Tibial nerve (tissue), 4 donors: ENCODE measurements at regions not wholly inside any gene's neighbourhood (a gene's known extent, or its start where the extent isn't known, plus 50 kb on each side); places are given as distances from the start of the nearest gene placed in this dataset.

Experiments
- DNase-seq, 2 donors: peaks; one replicate each; pipeline ENCODE4 v3.0.0-alpha.2; 2019; ENCODE audit warnings: low spot score in 2 of 2
- H3K27ac ChIP-seq, 4 donors: fragments of 200-600 bp; sonication (generic) in 3 of 4; one replicate each; pipeline ENCODE4 v1.5.1; 2017 to 2019; ENCODE audit warnings: mild to moderate bottlenecking in 1 of 4
- H3K27me3 ChIP-seq, 2 donors: fragments of 200-600 bp; sonication (generic) in 1 of 2; one replicate each; pipeline versions ENCODE4 v1.5.1 to v1.6.0; 2017 to 2019
- H3K36me3 ChIP-seq, 3 donors: fragments of 200-600 bp; sonication (generic); one replicate each; pipeline ENCODE4 v1.5.1; 2018 to 2019
- H3K4me1 ChIP-seq, 4 donors: fragments of 200-600 bp; sonication (generic) in 3 of 4; one replicate each; pipeline ENCODE4 v1.5.1; 2017 to 2019
- H3K4me3 ChIP-seq, 4 donors: fragments of 200-600 bp; sonication (generic) in 3 of 4; one replicate each; pipeline ENCODE4 v1.5.1; 2017 to 2019; ENCODE audit warnings: mild to moderate bottlenecking in 1 of 4, moderate library complexity in 1 of 4
- H3K9me3 ChIP-seq, 4 donors: fragments of 200-600 bp; sonication (generic) in 3 of 4; one replicate each; pipeline ENCODE4 v1.5.1; 2017 to 2019
- EP300 ChIP-seq, 2 donors: sonication (generic); formaldehyde crosslinking; IDR thresholded peaks; one replicate each; pipeline ENCODE4 v1.6.1; 2017; ENCODE audit warnings: antibody characterized with exemption in 2 of 2, mild to moderate bottlenecking in 1 of 2
- POLR2A ChIP-seq, 2 donors: fragments of 450-650 bp; IDR thresholded peaks; one replicate each; pipeline ENCODE4 v1.6.1; 2017; ENCODE audit warnings: antibody characterized with exemption in 2 of 2, mild to moderate bottlenecking in 2 of 2, moderate library complexity in 2 of 2
- WGBS, 2 donors: methylation state at CpG; one replicate each; pipeline ENCODE4 v1.1.5; 2018; 5-methylcytosine and 5-hydroxymethylcytosine counted together
- TF ChIP-seq, protein P1 (sequence below), 5 experiments: fragments of 200-600 bp in 3 of 5; fragments of 450-650 bp in 2 of 5; sonication (generic) in 3 of 5; IDR thresholded peaks; one replicate each; pipeline ENCODE4 v1.5.1; 2016 to 2019; ENCODE audit warnings: antibody characterized with exemption in 5 of 5, mild to moderate bottlenecking in 3 of 5, moderate library complexity in 2 of 5

DNA sequence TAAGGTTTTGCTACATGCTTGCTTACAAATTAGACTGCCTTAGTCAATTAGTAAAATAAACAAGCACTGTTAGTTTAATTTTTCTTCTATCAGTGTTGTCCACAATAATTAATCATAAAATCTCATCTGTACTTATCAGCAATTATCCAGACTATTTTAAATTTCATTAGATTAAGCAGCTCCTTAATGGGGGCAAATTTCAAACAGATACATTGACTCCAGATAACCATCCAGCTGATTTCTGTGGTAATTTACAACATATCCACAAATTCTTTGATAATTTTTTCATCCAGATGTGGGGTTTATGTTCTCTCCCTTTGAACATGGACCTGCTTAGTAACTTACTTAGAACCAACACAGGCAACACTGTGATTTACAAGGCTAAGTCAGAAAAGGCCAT lies 170.4 kb upstream of the CWC22 start:
- DNase-seq, result no peak
- Histone ChIP-seq H3K27ac (no peak overlapping the region), H3K4me3 (no peak overlapping the region), H3K9me3 (no peaks in the 10 kb centered on the region), H3K4me1 (no peaks in the 10 kb centered on the region), H3K36me3 (no peaks in the 10 kb centered on the region), H3K27me3 (no peaks in the 10 kb centered on the region)
- no peak for TF ChIP-seq POLR2A (IDR thresholded peaks at IDR 0.05)
- TF ChIP-seq, protein P1, sequence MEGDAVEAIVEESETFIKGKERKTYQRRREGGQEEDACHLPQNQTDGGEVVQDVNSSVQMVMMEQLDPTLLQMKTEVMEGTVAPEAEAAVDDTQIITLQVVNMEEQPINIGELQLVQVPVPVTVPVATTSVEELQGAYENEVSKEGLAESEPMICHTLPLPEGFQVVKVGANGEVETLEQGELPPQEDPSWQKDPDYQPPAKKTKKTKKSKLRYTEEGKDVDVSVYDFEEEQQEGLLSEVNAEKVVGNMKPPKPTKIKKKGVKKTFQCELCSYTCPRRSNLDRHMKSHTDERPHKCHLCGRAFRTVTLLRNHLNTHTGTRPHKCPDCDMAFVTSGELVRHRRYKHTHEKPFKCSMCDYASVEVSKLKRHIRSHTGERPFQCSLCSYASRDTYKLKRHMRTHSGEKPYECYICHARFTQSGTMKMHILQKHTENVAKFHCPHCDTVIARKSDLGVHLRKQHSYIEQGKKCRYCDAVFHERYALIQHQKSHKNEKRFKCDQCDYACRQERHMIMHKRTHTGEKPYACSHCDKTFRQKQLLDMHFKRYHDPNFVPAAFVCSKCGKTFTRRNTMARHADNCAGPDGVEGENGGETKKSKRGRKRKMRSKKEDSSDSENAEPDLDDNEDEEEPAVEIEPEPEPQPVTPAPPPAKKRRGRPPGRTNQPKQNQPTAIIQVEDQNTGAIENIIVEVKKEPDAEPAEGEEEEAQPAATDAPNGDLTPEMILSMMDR (IDR thresholded peaks at IDR 0.05), result no peak
- TF ChIP-seq EP300 (IDR thresholded peaks at IDR 0.05), result no peak

DNA sequence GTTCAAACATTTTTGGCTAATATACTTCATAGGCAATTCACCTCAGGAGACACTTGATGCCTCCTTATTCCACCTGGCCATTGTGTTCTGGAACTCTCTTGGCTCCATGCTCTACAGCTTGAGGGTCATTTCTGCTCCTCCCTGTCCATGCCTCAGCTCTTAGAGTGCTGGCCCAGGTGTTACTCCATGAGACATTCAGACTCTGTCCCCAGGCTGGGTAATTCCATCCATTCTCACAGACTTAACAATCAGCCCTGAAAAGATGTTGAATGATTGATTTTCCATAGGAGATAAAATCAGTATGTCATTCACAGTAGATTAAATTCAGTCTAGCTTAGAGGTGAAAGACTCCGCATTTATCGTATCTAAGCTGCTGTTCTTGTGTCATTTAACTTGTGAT lies 168.6 kb upstream of the CWC22 start:
- Histone ChIP-seq H3K27me3 (no peaks in the 10 kb centered on the region), H3K27ac (no peak overlapping the region)
- 93 to 98% methylated on average over 2 of the region's 2 CpGs for WGBS, 2 donors

DNA sequence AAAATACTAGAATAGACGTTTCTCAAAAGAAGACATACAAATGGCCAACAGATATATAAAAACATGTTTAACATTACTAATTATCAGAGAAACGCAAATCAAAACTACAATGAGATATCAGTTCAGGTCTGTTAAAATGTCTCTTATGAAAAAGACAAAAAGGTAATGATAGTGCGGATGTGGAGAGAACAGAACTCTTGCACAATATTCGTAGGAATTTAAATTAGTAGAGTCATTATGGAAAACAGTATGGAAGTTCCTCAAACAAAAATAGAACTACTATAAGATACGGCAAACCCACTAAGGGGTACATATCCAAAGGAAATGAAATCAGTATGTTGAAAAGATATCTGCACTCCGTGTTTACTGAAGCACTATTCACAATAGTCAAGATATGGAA lies 167.5 kb upstream of the CWC22 start:
- no peaks in the 10 kb centered on the region for H3K36me3 ChIP-seq
- no peak overlapping the region for H3K27ac ChIP-seq
- no peaks in the 10 kb centered on the region for H3K4me1 ChIP-seq
- 91% methylated on average over 6 of the region's 6 CpGs for WGBS, 2 donors
- no peak overlapping the region for H3K4me3 ChIP-seq
- H3K9me3 ChIP-seq, result peaks cover 0 to 7% (median 0%) of the 10 kb centered on the region in 4 donors
- no peak for TF ChIP-seq EP300 (IDR thresholded peaks at IDR 0.05)
- no peak for DNase-seq
- no peaks in the 10 kb centered on the region for H3K27me3 ChIP-seq

More for the DNA sequence above, 168.6 kb upstream of the CWC22 start:
- Histone ChIP-seq H3K4me3 (no peak overlapping the region), H3K4me1 (no peaks in the 10 kb centered on the region), H3K36me3 (no peaks in the 10 kb centered on the region), H3K9me3 (no peaks in the 10 kb centered on the region)
- TF ChIP-seq, protein P1 (IDR thresholded peaks at IDR 0.05), result no peak
- TF ChIP-seq POLR2A (IDR thresholded peaks at IDR 0.05), result no peak
- no peak for TF ChIP-seq EP300 (IDR thresholded peaks at IDR 0.05)
- DNase-seq, result no peak

DNA sequence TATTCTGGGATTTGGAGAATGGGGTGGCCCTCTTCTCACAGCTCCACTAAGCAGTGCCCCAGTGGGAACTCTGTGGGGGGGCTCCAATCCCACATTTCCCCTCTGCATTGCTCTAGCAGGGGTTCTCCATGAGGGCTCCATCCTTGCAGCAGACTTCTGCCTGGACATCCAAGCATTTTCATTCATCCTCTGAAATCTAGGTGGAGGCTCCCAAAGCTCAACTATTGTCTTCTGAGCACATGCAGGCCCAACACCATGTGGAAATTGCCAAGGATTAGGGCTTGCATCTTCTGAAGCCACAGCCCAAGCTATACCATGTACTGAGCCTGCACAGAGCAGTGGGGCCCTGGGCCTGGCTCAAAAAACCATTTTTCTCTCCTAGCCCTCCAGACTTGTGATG lies 162.4 kb upstream of the CWC22 start:
- Histone ChIP-seq H3K27me3 (no peaks in the 10 kb centered on the region), H3K4me1 (no peaks in the 10 kb centered on the region), H3K36me3 (no peaks in the 10 kb centered on the region), H3K4me3 (no peak overlapping the region), H3K9me3 (peaks cover 0 to 16% (median 0%) of the 10 kb centered on the region in 4 donors), H3K27ac (no peak overlapping the region)
- DNase-seq, result no peak
- TF ChIP-seq EP300 (IDR thresholded peaks at IDR 0.05) (no peak), POLR2A (IDR thresholded peaks at IDR 0.05) (no peak)
- TF ChIP-seq, protein P1 (IDR thresholded peaks at IDR 0.05), result no peak

DNA sequence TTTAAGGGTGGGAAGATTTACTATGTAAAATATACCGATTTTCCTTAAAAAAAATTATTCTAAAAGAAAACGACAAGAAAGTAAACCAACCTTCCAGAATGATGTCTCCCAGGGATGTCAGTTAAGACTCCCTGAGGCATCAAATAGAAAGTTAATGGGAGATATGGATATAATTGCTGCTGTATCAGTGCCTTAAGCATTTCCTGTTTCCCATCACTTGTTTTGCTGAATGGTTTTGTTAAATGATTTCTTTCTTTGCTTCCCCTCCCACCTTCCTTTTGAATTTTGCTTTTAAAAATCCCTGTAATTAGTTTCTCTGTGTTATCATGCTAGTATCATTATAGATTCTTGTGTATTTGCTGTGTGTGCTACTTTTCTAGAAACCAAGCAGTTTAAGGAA lies 154.3 kb upstream of the CWC22 start:
- no peak for DNase-seq
- Histone ChIP-seq H3K27me3 (no peaks in the 10 kb centered on the region), H3K9me3 (no peaks in the 10 kb centered on the region), H3K4me3 (no peak overlapping the region), H3K4me1 (no peaks in the 10 kb centered on the region), H3K36me3 (no peaks in the 10 kb centered on the region), H3K27ac (no peak overlapping the region)
- WGBS, 2 donors, result 54 to 71% methylated on average over 2 of the region's 2 CpGs
- no peak for TF ChIP-seq EP300 (IDR thresholded peaks at IDR 0.05)
- TF ChIP-seq, protein P1 (IDR thresholded peaks at IDR 0.05), result no peak
- TF ChIP-seq POLR2A (IDR thresholded peaks at IDR 0.05), result no peak

DNA sequence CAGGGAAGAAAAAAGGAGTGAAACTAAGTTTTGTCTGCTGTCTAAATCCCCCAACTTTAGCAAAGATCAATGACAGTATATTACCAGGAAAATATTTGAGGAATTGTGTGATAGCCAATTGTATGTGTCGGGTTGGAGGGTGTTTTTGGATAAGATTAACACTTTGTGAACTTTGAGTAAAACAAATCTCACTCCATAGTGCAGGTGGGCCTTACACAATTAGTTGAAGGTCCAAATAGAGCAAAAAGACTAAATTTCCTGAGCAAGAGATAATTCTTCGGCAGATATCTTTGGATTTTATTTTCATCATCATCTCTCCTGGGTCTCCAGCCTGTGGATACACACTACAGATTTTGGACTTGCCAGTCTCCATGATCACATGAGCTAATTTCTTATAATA lies 152.8 kb upstream of the CWC22 start:
- no peak overlapping the region for H3K27ac ChIP-seq
- TF ChIP-seq, protein P1 (IDR thresholded peaks at IDR 0.05), result no peak
- TF ChIP-seq EP300 (IDR thresholded peaks at IDR 0.05) (no peak), POLR2A (IDR thresholded peaks at IDR 0.05) (no peak)
- no peaks in the 10 kb centered on the region for H3K36me3 ChIP-seq
- no peaks in the 10 kb centered on the region for H3K9me3 ChIP-seq
- H3K27me3 ChIP-seq, result no peaks in the 10 kb centered on the region
- 80 to 81% methylated on average over 2 of the region's 2 CpGs for WGBS, 2 donors
- no peak for DNase-seq
- no peak overlapping the region for H3K4me3 ChIP-seq
- H3K4me1 ChIP-seq, result no peaks in the 10 kb centered on the region
